Tibial nerve (tissue), 4 donors: ENCODE measurements at regions not wholly inside any gene's neighbourhood (a gene's known extent, or its start where the extent isn't known, plus 50 kb on each side); places are given as distances from the start of the nearest gene placed in this dataset.

ENCODE experiments used
- CTCF ChIP-seq, 5 experiments: fragments of 200-600 bp in 3 of 5; fragments of 450-650 bp in 2 of 5; sonication (generic) in 3 of 5; IDR thresholded peaks; one replicate each; pipeline ENCODE4 v1.5.1; 2016 to 2019; ENCODE audit warnings: antibody characterized with exemption in 5 of 5, mild to moderate bottlenecking in 3 of 5, moderate library complexity in 2 of 5
- EP300 ChIP-seq, 2 donors: sonication (generic); formaldehyde crosslinking; IDR thresholded peaks; one replicate each; pipeline ENCODE4 v1.6.1; 2017; ENCODE audit warnings: antibody characterized with exemption in 2 of 2, mild to moderate bottlenecking in 1 of 2
- POLR2A ChIP-seq, 2 donors: fragments of 450-650 bp; IDR thresholded peaks; one replicate each; pipeline ENCODE4 v1.6.1; 2017; ENCODE audit warnings: antibody characterized with exemption in 2 of 2, mild to moderate bottlenecking in 2 of 2, moderate library complexity in 2 of 2

- TF ChIP-seq CTCF (IDR thresholded peaks at IDR 0.05) (no peak), POLR2A (IDR thresholded peaks at IDR 0.05) (no peak), EP300 (IDR thresholded peaks at IDR 0.05) (no peak)
These were observed 69.7 kb upstream of the EDNRB start for GRCh38 chr13:77988355-77988754.
